SU-DHL-6 (cell line): ENCODE measurements at regions not wholly inside any gene's neighbourhood (a gene's known extent, or its start where the extent isn't known, plus 50 kb on each side); places are given as distances from the start of the nearest gene placed in this dataset.

ENCODE experiments used
- H2AFZ ChIP-seq: fragments of 200-600 bp; sonication (generic); 2 replicates; pipeline ENCODE4 v1.6.1; 2014; ENCODE audit warnings: low read depth, mild to moderate bottlenecking, moderate library complexity, mixed read lengths, antibody characterized with exemption, low read length; ENCODE audit not compliant: severe bottlenecking
- H3F3A ChIP-seq: fragments of 200-600 bp; shearing (Covaris generic); 2 replicates; pipeline ENCODE4 v1.6.0; 2016; ENCODE audit warnings: antibody characterized with exemption, mild to moderate bottlenecking; ENCODE audit not compliant: insufficient read depth
- H3K27ac ChIP-seq: fragments of 200-600 bp; sonication (generic); 2 replicates; pipeline ENCODE4 v1.5.1; 2016; ENCODE audit warnings: low read depth, mild to moderate bottlenecking, low read length, moderate library complexity, mixed read lengths
- H3K27me3 ChIP-seq: fragments of 200-600 bp; sonication (generic), shearing (Covaris generic); 2 replicates; pipeline ENCODE4 v1.6.0; 2014; ENCODE audit warnings: mild to moderate bottlenecking, low read length
- H3K36me3 ChIP-seq: fragments of 200-600 bp; sonication (generic); 2 replicates; pipeline ENCODE4 v1.6.1; 2014; ENCODE audit warnings: mild to moderate bottlenecking, low read length, mixed read lengths
- H3K4me2 ChIP-seq: fragments of 300-600, 200-600 bp; shearing (Covaris generic), sonication (generic); 2 replicates; pipeline ENCODE4 v1.6.0; 2014; ENCODE audit warnings: low read length, low read depth, mild to moderate bottlenecking; ENCODE audit not compliant: poor library complexity, severe bottlenecking
- H3K4me3 ChIP-seq: fragments of 200-600 bp; sonication (generic); 2 replicates; pipeline ENCODE4 v1.5.1; 2014; ENCODE audit warnings: antibody characterized with exemption, low read length, mild to moderate bottlenecking, mixed read lengths; ENCODE audit not compliant: insufficient read depth, poor library complexity, severe bottlenecking
- H3K79me2 ChIP-seq: fragments of 200-600 bp; sonication (generic); 2 replicates; pipeline ENCODE4 v1.6.1; 2014; ENCODE audit warnings: mild to moderate bottlenecking, low read length, moderate library complexity; ENCODE audit not compliant: insufficient read depth
- H3K9ac ChIP-seq: fragments of 200-600 bp; sonication (generic); 2 replicates; pipeline ENCODE4 v1.7.0; 2014; ENCODE audit warnings: mild to moderate bottlenecking, low read length
- H3K9me2 ChIP-seq: fragments of 200-600 bp; sonication (generic); replicated peaks from 2 replicates; pipeline ENCODE4 v1.6.1; 2014; ENCODE audit warnings: low read length; ENCODE audit not compliant: insufficient read depth
- H3K9me3 ChIP-seq: fragments of 200-600 bp; sonication (generic); 2 replicates; pipeline ENCODE4 v1.6.1; 2014; ENCODE audit warnings: low read length, mixed read lengths; ENCODE audit not compliant: insufficient read depth
- H4K20me1 ChIP-seq: fragments of 200-600 bp; sonication (generic); 2 replicates; pipeline ENCODE4 v1.6.1; 2014; ENCODE audit warnings: low read depth, mild to moderate bottlenecking, antibody characterized with exemption, low read length, moderate library complexity, mixed read lengths
- CTCF ChIP-seq: fragments of 200-600 bp; sonication (generic); IDR thresholded peaks from one replicate; pipeline ENCODE4 v1.5.1; 2017; ENCODE audit warnings: antibody characterized with exemption, mild to moderate bottlenecking, low read length, moderate library complexity; ENCODE audit not compliant: insufficient read depth, poor library complexity, severe bottlenecking
- EZH2phosphoT487 ChIP-seq: fragments of 200-600 bp; sonication (generic), shearing (Covaris generic); conservative IDR thresholded peaks from 2 replicates; pipeline ENCODE4 v1.6.1; 2018; ENCODE audit warnings: mild to moderate bottlenecking, antibody characterized with exemption, low read length, moderate library complexity, mixed read lengths

GRCh38 chr3:153629148-153629547, 467.1 kb downstream of the RAP2B start:
- H3K27me3 ChIP-seq, result no peaks in the 10 kb centered on the region
- H3K36me3 ChIP-seq, result no peaks in the 10 kb centered on the region; the same call in 1 of the 2 replicates
- TF ChIP-seq EZH2phosphoT487, result no peak
- TF ChIP-seq CTCF, result no peak
- peak overlapping the region; percentile 53 for H3K4me2 ChIP-seq
- peaks cover 11% of the 10 kb centered on the region; the same call in 1 of the 2 replicates for H3F3A ChIP-seq
- H3K79me2 ChIP-seq, result no peaks in the 10 kb centered on the region
- H3K9me3 ChIP-seq, result no peaks in the 10 kb centered on the region
- H2AFZ ChIP-seq, result no peak overlapping the region
- no peaks in the 10 kb centered on the region for H3K9me2 ChIP-seq
- H3K4me3 ChIP-seq, result no peak overlapping the region
- H3K27ac ChIP-seq, result peak overlapping the region; percentile 30
- 0 out of 2 replicates have a peak overlapping the region, but pooled peaks have one; percentile 5 for H3K9ac ChIP-seq
- no peaks in the 10 kb centered on the region for H4K20me1 ChIP-seq

GRCh38 chr3:153631102-153631501, 469.1 kb downstream of the RAP2B start:
- no peaks in the 10 kb centered on the region for H3K27me3 ChIP-seq
- no peaks in the 10 kb centered on the region; the same call in 1 of the 2 replicates for H3K36me3 ChIP-seq
- no peaks in the 10 kb centered on the region for H4K20me1 ChIP-seq
- no peak overlapping the region for H3K27ac ChIP-seq
- H3F3A ChIP-seq, result no peaks in the 10 kb centered on the region
- no peak overlapping the region for H3K9ac ChIP-seq
- H2AFZ ChIP-seq, result no peak overlapping the region
- no peaks in the 10 kb centered on the region for H3K9me3 ChIP-seq
- TF ChIP-seq EZH2phosphoT487 (no peak), CTCF (no peak)
- H3K9me2 ChIP-seq, result no peaks in the 10 kb centered on the region
- no peak overlapping the region for H3K4me3 ChIP-seq
- H3K4me2 ChIP-seq, result no peak overlapping the region
- H3K79me2 ChIP-seq, result no peaks in the 10 kb centered on the region

GRCh38 chr3:153631664-153632063, 469.6 kb downstream of the RAP2B start:
- Histone ChIP-seq H3K36me3 (no peaks in the 10 kb centered on the region; the same call in 1 of the 2 replicates), H3K27me3 (no peaks in the 10 kb centered on the region), H2AFZ (no peak overlapping the region), H3K79me2 (no peaks in the 10 kb centered on the region), H4K20me1 (no peaks in the 10 kb centered on the region), H3K27ac (no peak overlapping the region), H3F3A (no peaks in the 10 kb centered on the region), H3K4me2 (no peak overlapping the region), H3K9ac (no peak overlapping the region), H3K4me3 (no peak overlapping the region), H3K9me2 (no peaks in the 10 kb centered on the region), H3K9me3 (no peaks in the 10 kb centered on the region)
- no peak for TF ChIP-seq CTCF
- TF ChIP-seq EZH2phosphoT487, result no peak

- no peaks in the 10 kb centered on the region; the same call in 1 of the 2 replicates for H3K36me3 ChIP-seq
- H3K4me3 ChIP-seq, result no peak overlapping the region
- H3K79me2 ChIP-seq, result no peaks in the 10 kb centered on the region
- no peaks in the 10 kb centered on the region for H4K20me1 ChIP-seq
- H3K9me2 ChIP-seq, result no peaks in the 10 kb centered on the region
- H3F3A ChIP-seq, result no peaks in the 10 kb centered on the region
- no peaks in the 10 kb centered on the region for H3K9me3 ChIP-seq
- TF ChIP-seq EZH2phosphoT487, result no peak
- no peak for TF ChIP-seq CTCF
- no peak overlapping the region for H2AFZ ChIP-seq
- no peak overlapping the region for H3K4me2 ChIP-seq
- H3K27me3 ChIP-seq, result no peaks in the 10 kb centered on the region
- H3K9ac ChIP-seq, result no peak overlapping the region
- no peak overlapping the region for H3K27ac ChIP-seq
These were observed 471.4 kb downstream of the RAP2B start for GRCh38 chr3:153633407-153633806.
